Gastroesophageal sphincter (tissue), 4 donors: ENCODE measurements at regions not wholly inside any gene's neighbourhood (a gene's known extent, or its start where the extent isn't known, plus 50 kb on each side); places are given as distances from the start of the nearest gene placed in this dataset.
"Not testable (repeated sequence)": the region's sequence is repeated elsewhere in the genome, so short reads cannot be mapped to it uniquely, and the experiment has no call there.

Experiments
- ATAC-seq: fragments of 150-250 bp; one replicate; pipeline ENCODE4 v1.9.1; 2016; ENCODE audit warnings: mild to moderate bottlenecking, moderate library complexity
- H3K27ac ChIP-seq, 4 donors: fragments of 200-600 bp; sonication (generic) in 3 of 4; 1 replicate in 3 of 4; 2 replicates in 1 of 4; pipeline ENCODE4 v1.5.1; 2016 to 2019
- H3K27me3 ChIP-seq: fragments of 200-600 bp; sonication (generic); one replicate; pipeline ENCODE4 v1.5.1; 2019
- H3K36me3 ChIP-seq, 2 donors: fragments of 200-600 bp; sonication (generic); one replicate each; pipeline ENCODE4 v1.5.1; 2019; ENCODE audit warnings: control low read depth in 1 of 2
- H3K4me1 ChIP-seq, 3 donors: fragments of 200-600 bp; sonication (generic); 1 replicate in 2 of 3; 2 replicates in 1 of 3; pipeline ENCODE4 v1.5.1; 2016 to 2019; ENCODE audit warnings: control low read depth in 2 of 3
- H3K4me3 ChIP-seq, 2 donors: fragments of 200-600 bp; sonication (generic); one replicate each; pipeline ENCODE4 v1.5.1; 2019; ENCODE audit warnings: mild to moderate bottlenecking in 1 of 2, moderate library complexity in 1 of 2
- H3K9me3 ChIP-seq, 3 donors: fragments of 200-600 bp; sonication (generic); one replicate each; pipeline ENCODE4 v1.5.1; 2017 to 2019; ENCODE audit warnings: control low read depth in 2 of 3
- CTCF ChIP-seq, 4 experiments: fragments of 200-600 bp in 2 of 4; fragments of 450-650 bp in 2 of 4; sonication (generic) in 1 of 4; IDR thresholded peaks; one replicate each; pipeline ENCODE4 v1.5.1; 2017 to 2019; ENCODE audit warnings: antibody characterized with exemption in 4 of 4, mild to moderate bottlenecking in 2 of 4, moderate library complexity in 2 of 4
- EP300 ChIP-seq: sonication (generic); formaldehyde crosslinking; IDR thresholded peaks from one replicate; pipeline ENCODE4 v1.6.1; 2017; ENCODE audit warnings: antibody characterized with exemption, mild to moderate bottlenecking
- POLR2A ChIP-seq, 2 donors: fragments of 450-650 bp; IDR thresholded peaks; one replicate each; pipeline ENCODE4 v1.6.1; 2017; ENCODE audit warnings: antibody characterized with exemption in 2 of 2, mild to moderate bottlenecking in 2 of 2, moderate library complexity in 1 of 2
- POLR2AphosphoS5 ChIP-seq: sonication (generic); formaldehyde crosslinking; IDR thresholded peaks from one replicate; pipeline ENCODE4 v1.6.1; 2017; ENCODE audit warnings: antibody characterized with exemption
- WGBS, 2 donors: methylation state at CpG; one replicate each; pipeline ENCODE4 v1.1.5; 2018; ENCODE audit warnings: low coverage in 1 of 2; 5-methylcytosine and 5-hydroxymethylcytosine counted together

- no peak overlapping the region for H3K4me3 ChIP-seq
- no peaks in the 10 kb centered on the region for H3K9me3 ChIP-seq
- no peak for ATAC-seq
- no peak overlapping the region for H3K27ac ChIP-seq
- H3K4me1 ChIP-seq, result no peaks in the 10 kb centered on the region
- no peak for TF ChIP-seq EP300
- no peak for TF ChIP-seq CTCF (IDR thresholded peaks at IDR 0.05)
- TF ChIP-seq POLR2AphosphoS5, result no peak
- no peak for TF ChIP-seq POLR2A (IDR thresholded peaks at IDR 0.05)
- 86% methylated on average over 4 to 7 of the region's 7 CpGs for WGBS, 2 donors
- H3K36me3 ChIP-seq, result no peaks in the 10 kb centered on the region
- H3K27me3 ChIP-seq, result no peaks in the 10 kb centered on the region
Observed at GRCh38 chr21:35810431-35810970, 249.8 kb downstream of the SETD4 start.

- WGBS, 2 donors, result 80% methylated on average over 1 of the region's 4 CpGs; no CpG with 5 or more reads in 1 of the 2 donors
- TF ChIP-seq POLR2AphosphoS5, result no peak
- no peak for TF ChIP-seq EP300
- no peak for TF ChIP-seq CTCF (IDR thresholded peaks at IDR 0.05)
Observed at GRCh38 chr21:35801391-35801790, 258.9 kb downstream of the SETD4 start.

GRCh38 chr21:35800796-35801385, 259.4 kb downstream of the SETD4 start:
- not testable (repeated sequence) for H3K9me3 ChIP-seq, H3K36me3 ChIP-seq, H3K4me3 ChIP-seq, H3K27me3 ChIP-seq, ATAC-seq, H3K27ac ChIP-seq
- H3K4me1 ChIP-seq, result peaks cover 0 to 14% (median 0%) of the 10 kb centered on the region in 3 donors
- 100% methylated on average over 2 of the region's 9 CpGs; no CpG with 5 or more reads in 1 of the 2 donors for WGBS, 2 donors

More at GRCh38 chr21:35801391-35801790, 258.9 kb downstream of the SETD4 start:
- no peaks in the 10 kb centered on the region for H3K36me3 ChIP-seq
- no peak overlapping the region for H3K4me3 ChIP-seq
- ATAC-seq, result no peak
- peaks cover 0 to 11% (median 0%) of the 10 kb centered on the region in 3 donors for H3K4me1 ChIP-seq
- peaks cover 0 to 5% (median 0%) of the 10 kb centered on the region in 3 donors for H3K9me3 ChIP-seq
- H3K27ac ChIP-seq, result no peak overlapping the region
- H3K27me3 ChIP-seq, result no peaks in the 10 kb centered on the region

- Histone ChIP-seq H3K4me1 (peaks cover 0 to 14% (median 0%) of the 10 kb centered on the region in 3 donors), H3K36me3 (no peaks in the 10 kb centered on the region), H3K4me3 (no peak overlapping the region), H3K27ac (no peak overlapping the region), H3K9me3 (peaks cover 0 to 5% (median 0%) of the 10 kb centered on the region in 3 donors), H3K27me3 (no peaks in the 10 kb centered on the region)
- ATAC-seq, result no peak
- 0 to 6% methylated on average over 2 of the region's 2 CpGs for WGBS, 2 donors
- TF ChIP-seq POLR2AphosphoS5, result no peak
- TF ChIP-seq POLR2A (IDR thresholded peaks at IDR 0.05), result no peak
- TF ChIP-seq CTCF (IDR thresholded peaks at IDR 0.05), result no peak
- TF ChIP-seq EP300, result no peak
Observed at GRCh38 chr21:35796844-35797243, 263.5 kb downstream of the SETD4 start.

GRCh38 chr21:35794527-35794926, 265.8 kb downstream of the SETD4 start:
- not testable (repeated sequence) for H3K36me3 ChIP-seq, H3K4me3 ChIP-seq, ATAC-seq, H3K9me3 ChIP-seq, H3K27me3 ChIP-seq, H3K27ac ChIP-seq
- WGBS, 2 donors, result 80 to 82% methylated on average over 4 of the region's 4 CpGs
- H3K4me1 ChIP-seq, result peaks cover 0 to 14% (median 0%) of the 10 kb centered on the region in 3 donors

- WGBS, 2 donors, result 82 to 89% methylated on average over 4 to 5 of the region's 5 CpGs
- Histone ChIP-seq H3K9me3 (no peaks in the 10 kb centered on the region), H3K27ac (no peak overlapping the region), H3K36me3 (no peaks in the 10 kb centered on the region), H3K27me3 (no peaks in the 10 kb centered on the region), H3K4me1 (peaks cover 0 to 14% (median 0%) of the 10 kb centered on the region in 3 donors), H3K4me3 (no peak overlapping the region)
- ATAC-seq, result no peak
- TF ChIP-seq EP300 (no peak), POLR2A (IDR thresholded peaks at IDR 0.05) (no peak), CTCF (IDR thresholded peaks at IDR 0.05) (no peak), POLR2AphosphoS5 (no peak)
Observed at GRCh38 chr21:35792569-35793305, 267.6 kb downstream of the SETD4 start.
